SK-MEL-5 (cell line): ENCODE measurements at regions not wholly inside any gene's neighbourhood (a gene's known extent, or its start where the extent isn't known, plus 50 kb on each side); places are given as distances from the start of the nearest gene placed in this dataset.
"Not testable (repeated sequence)": the region's sequence is repeated elsewhere in the genome, so short reads cannot be mapped to it uniquely, and the experiment has no call there.

ENCODE experiments used
- DNase-seq: peaks from one replicate; pipeline ENCODE4 v3.0.0-alpha.2; 2016; ENCODE audit warnings: low read depth, low spot score
- in situ Hi-C: cut with HindIII; loops from 2 replicates; pipeline ENCODE4 v1.10.0; 2016; ENCODE audit warnings: low sequenced_read_pairs, high pct_unique_total_duplicates, low pct_unique_long_range_greater_than_20kb

- in situ Hi-C loops: no loop called here
- no peak for DNase-seq
Measured at GRCh38 chr1:113280581-113280980, 109.7 kb upstream of the MAGI3 start.

GRCh38 chr1:113281550-113281949 lies 108.8 kb upstream of the MAGI3 start:
- DNase-seq: no peak
- in situ Hi-C loops: no loop called here

- no peak for DNase-seq
- in situ Hi-C loops: no loop called here
Measured at GRCh38 chr1:113282008-113282892, 108.1 kb upstream of the MAGI3 start.

- no peak for DNase-seq
- in situ Hi-C loops: no loop called here
Measured at GRCh38 chr1:113282893-113283285, 107.4 kb upstream of the MAGI3 start.

GRCh38 chr1:113283914-113284313 lies 106.4 kb upstream of the MAGI3 start:
- in situ Hi-C loops: no loop called here
- DNase-seq: no peak

- DNase-seq: peak; percentile 62
- in situ Hi-C loops: no loop called here
Measured at GRCh38 chr1:113286156-113286555, 104.2 kb upstream of the MAGI3 start.

GRCh38 chr1:113291777-113292602 lies 98.3 kb upstream of the MAGI3 start:
- in situ Hi-C loops: no loop called here

GRCh38 chr1:113292603-113293255 lies 97.6 kb upstream of the MAGI3 start:
- DNase-seq: no peak
- in situ Hi-C loops: no loop called here

More at GRCh38 chr1:113291777-113292602, 98.3 kb upstream of the MAGI3 start:
- DNase-seq: no peak

- in situ Hi-C loops: no loop called here
- no peak for DNase-seq
Measured at GRCh38 chr1:113293256-113293626, 97.1 kb upstream of the MAGI3 start.

GRCh38 chr1:113297749-113298148 lies 92.6 kb upstream of the MAGI3 start:
- in situ Hi-C loops: no loop called here
- DNase-seq: no peak

- in situ Hi-C loops: no loop called here
Measured at GRCh38 chr1:113298941-113299340, 91.4 kb upstream of the MAGI3 start.

GRCh38 chr1:113302636-113303035 lies 87.7 kb upstream of the MAGI3 start:
- DNase-seq: no peak
- in situ Hi-C loops: no loop called here

More at GRCh38 chr1:113298941-113299340, 91.4 kb upstream of the MAGI3 start:
- no peak for DNase-seq

GRCh38 chr1:113303267-113303666 lies 87.0 kb upstream of the MAGI3 start:
- no peak for DNase-seq
- in situ Hi-C loops: no loop called here

- DNase-seq, in situ Hi-C loops: not testable (repeated sequence)
Measured at GRCh38 chr1:113305029-113305428, 85.3 kb upstream of the MAGI3 start.

- no peak for DNase-seq
- in situ Hi-C loops: no loop called here
Measured at GRCh38 chr1:113307771-113308445, 82.4 kb upstream of the MAGI3 start.

- DNase-seq, in situ Hi-C loops: not testable (repeated sequence)
Measured at GRCh38 chr1:113312651-113313050, 77.7 kb upstream of the MAGI3 start.

- no peak for DNase-seq
- in situ Hi-C loops: no loop called here
Measured at GRCh38 chr1:113314600-113314999, 75.7 kb upstream of the MAGI3 start.

- DNase-seq: no peak
- in situ Hi-C loops: no loop called here
Measured at GRCh38 chr1:113320272-113320671, 70.0 kb upstream of the MAGI3 start.
